ENCODE measurements at regions not wholly inside any gene's neighbourhood (a gene's known extent, or its start where the extent isn't known, plus 50 kb on each side); places are given as distances from the start of the nearest gene placed in this dataset.

- peak; percentile 2 for DNase-seq
Observed at GRCh38 chr3:109532257-109533216, 195.2 kb upstream of the DPPA4 start.

GRCh38 chr3:109545746-109546145 lies 208.4 kb upstream of the DPPA4 start:
- DNase-seq: no peak

DNA sequence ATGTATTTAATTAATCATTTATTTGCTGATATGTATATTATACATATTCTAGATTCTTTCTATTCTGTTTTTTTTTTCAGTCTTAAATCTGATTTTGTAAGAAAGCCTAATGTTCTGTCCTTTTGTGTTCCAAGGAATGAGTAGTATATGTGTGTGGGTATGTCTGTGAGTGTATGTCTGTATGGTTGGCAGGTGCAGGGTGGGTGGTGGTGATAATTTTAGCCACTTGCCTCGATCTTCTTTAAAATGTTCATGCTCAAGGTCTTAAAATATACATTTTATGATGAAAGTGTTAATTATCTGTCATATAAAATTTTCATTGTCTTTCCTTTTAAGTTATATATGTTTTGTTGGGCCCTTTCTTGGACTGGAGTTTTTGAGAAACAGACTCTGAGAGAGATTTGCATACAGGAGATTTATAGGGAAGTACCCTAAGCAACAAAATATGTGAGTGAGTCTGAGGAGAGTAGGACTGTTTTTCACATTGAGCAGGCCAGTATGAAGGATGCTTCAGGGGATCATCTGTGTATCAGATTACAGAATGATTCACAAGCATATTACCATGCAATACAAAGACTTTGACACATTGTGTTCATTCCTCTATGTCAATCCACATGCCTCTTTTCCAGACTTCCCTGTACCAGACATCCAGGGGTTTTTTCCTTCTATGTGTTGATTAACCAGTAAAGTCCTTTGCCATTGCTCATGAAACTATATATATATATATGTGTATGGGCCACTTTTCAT lies 211.0 kb upstream of the DPPA4 start:
- no peak for DNase-seq

- no peak for DNase-seq
Observed at GRCh38 chr3:109553591-109554371, 216.4 kb upstream of the DPPA4 start.

DNA sequence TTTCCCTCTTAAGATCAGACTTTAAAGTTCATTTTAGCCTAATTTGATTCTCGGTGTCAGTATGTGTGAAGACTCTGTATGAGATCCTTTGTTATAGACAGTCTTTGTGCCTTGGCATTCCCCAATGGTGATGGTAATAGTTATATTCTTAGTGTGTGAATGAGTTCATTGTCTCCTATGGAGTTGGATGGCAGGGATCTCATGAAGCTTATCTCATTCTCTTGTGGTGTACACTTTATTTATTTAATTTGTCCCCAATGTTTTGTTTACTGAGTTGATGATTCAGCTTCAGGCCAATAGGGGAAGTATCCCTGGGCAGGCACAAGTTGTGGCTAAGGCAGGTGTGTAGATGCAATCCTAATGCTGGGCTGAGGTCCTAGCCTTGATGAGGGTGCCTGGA lies 222.0 kb upstream of the DPPA4 start:
- DNase-seq: no peak

GRCh38 chr3:109563149-109563548 lies 225.8 kb upstream of the DPPA4 start:
- no peak for DNase-seq

GRCh38 chr3:109569135-109569846 lies 231.9 kb upstream of the DPPA4 start:
- no peak for DNase-seq

DNA sequence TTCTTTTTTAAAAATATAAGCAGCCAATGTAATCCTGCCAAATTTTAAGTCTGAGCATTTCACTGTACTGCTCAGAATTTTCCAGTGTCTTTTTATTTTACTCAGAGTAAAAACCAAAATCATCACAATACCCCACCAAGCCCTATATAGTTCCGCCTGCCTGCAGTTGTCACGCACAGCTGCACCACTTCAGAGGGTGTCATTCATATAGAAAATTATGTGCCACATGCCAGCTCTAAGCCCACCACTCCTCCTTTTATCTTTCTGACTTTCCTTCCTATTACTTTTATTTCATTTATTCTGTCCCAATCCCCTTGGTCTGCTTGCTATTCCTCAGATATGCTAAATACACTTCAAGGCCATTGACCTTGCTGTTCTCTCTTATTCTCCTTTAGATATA lies 233.1 kb upstream of the DPPA4 start:
- DNase-seq: no peak

DNA sequence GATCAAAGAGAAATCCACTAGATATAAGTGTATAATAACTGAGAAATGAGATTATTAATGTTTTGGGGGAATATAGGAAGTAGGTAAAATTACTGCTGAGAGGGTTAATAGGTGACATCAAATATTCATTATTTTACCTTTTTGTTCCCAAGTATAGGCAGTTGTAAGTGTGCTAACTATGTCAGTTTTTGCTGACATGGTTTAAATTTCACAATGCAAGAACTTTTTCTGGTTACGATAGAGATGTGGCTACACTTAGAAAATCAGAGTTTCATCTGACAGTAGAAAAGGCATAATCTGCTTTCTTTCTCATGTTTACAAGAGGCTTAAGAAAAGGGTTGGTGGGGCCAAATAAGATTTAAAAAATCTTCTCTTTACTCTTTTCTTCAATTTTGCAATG lies 235.0 kb upstream of the DPPA4 start:
- DNase-seq: no peak

DNA sequence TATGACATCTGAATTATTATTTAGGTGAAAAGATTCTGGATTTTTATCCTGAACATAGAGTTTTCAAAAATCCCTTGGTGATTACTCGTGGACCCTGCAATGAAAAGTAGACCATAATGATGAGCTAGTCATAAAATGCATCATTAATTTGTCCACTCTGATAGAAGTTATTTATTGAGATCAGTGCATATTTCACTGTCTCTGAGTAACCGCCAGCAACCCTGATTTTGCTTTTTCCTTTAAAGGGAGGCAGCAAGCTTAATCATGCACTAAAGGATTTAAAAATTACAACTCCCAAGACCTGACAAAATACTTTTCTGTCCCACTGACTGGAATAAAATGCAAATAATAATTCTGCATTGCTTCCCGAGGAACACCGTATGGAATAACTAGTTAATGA lies 259.6 kb upstream of the DPPA4 start:
- DNase-seq: no peak

DNA sequence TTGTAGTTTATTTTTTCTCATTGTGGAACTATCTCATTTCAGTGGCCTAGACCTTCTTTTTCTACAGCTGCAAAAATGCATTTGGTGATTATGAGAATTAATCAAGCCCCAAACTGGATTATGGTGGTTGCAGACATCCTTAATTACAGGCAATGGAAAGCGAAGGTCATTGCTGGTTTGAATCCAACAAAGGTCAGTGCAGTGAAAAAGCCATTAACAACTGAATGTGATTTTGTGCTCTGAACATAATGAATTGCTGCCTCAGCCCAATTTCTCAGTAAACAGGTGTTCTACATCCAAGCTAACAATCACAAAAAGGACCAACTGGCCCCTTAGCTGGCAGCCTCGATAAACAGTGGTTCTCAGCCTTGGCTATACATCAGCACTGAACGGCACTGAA lies 260.1 kb upstream of the DPPA4 start:
- no peak for DNase-seq

- no peak for DNase-seq
Observed at GRCh38 chr3:109607897-109608296, 270.6 kb upstream of the DPPA4 start.

- no peak for DNase-seq
Observed at GRCh38 chr3:109608574-109608973, 271.2 kb upstream of the DPPA4 start.

DNA sequence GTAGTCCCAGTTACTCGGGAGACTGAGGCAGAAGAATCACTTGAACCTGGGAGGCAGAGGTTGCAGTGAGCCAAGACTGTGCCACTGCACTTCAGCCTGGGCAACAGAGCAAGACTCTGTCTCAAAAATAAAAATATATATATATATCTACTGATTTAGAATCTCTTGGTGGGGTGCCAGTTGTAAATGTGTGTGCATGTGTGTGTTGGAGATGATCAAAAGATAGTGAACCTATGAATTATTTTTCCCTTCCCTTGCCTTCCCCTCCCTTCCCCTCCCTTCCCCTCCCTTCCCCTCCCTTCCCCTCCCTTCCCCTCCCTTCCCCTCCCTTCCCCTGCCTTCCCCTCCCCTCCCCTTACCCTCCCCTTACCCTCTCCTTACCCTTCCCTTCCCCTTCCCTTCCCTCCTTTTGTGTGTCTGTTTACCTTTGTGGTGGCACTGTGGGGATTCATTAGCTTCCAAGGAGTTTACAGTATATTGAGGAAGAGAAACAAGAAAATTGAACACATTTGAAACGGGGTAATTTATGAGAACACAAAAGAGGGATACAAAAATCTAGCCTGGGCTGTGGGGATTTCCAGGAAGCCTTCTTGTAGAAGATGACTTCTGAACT lies 281.5 kb upstream of the DPPA4 start:
- no peak for DNase-seq

GRCh38 chr3:109631897-109632296 lies 294.6 kb upstream of the DPPA4 start:
- no peak for DNase-seq

DNA sequence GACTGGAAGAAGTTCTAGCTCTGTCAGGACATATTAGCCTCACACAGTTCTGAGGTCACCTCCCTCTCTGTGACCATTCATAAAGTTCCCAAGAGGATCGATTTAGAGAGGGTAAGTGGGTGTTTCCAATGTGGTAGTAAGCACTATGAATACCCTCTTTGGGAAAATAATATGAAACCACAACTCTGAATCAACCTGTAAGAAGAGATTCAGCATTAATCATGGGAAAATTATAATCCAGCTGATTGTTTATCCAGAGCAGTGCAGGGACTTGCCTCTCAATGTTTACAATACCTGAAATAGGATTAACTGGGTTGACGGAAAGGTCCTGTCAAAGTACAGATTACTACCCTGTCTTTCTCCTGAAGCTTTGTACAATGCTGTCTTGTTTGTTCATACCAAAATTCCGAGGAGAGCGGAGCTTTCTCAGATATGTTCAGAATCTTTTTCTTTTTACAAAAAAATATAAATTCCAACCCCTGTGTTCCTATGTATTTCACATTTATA lies 302.9 kb upstream of the DPPA4 start:
- no peak for DNase-seq

GRCh38 chr3:109642025-109642424 lies 304.7 kb upstream of the DPPA4 start:
- no peak for DNase-seq

- no peak for DNase-seq
Observed at GRCh38 chr3:109643590-109643989, 306.2 kb upstream of the DPPA4 start.

GRCh38 chr3:109644332-109644731 lies 307.0 kb upstream of the DPPA4 start:
- no peak for DNase-seq

- DNase-seq: no peak
Observed at GRCh38 chr3:109644746-109645145, 307.4 kb upstream of the DPPA4 start.

DNA sequence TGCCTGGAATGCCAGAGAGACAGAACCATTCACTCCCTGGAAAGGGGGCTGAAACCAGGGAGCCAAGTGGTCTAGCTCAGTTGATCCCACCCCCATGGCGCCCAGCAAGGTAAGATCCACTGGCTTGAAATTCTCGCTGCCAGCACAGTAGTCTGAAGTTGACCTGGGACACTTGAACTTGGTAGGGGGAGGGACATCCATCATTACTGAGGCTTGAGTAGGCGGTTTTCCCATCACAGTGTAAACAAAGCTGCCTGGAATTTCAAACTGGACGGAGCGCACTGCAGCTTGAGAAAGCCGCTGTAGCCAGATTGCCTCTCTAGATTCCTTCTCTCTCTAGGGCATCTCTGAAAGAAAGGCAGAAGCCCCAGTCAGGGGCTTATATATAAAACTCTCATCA lies 310.7 kb upstream of the DPPA4 start:
- DNase-seq: no peak

- DNase-seq: no peak
Observed at GRCh38 chr3:109656225-109656624, 318.9 kb upstream of the DPPA4 start.
